DND-41 (cell line): ENCODE measurements at regions not wholly inside any gene's neighbourhood (a gene's known extent, or its start where the extent isn't known, plus 50 kb on each side); places are given as distances from the start of the nearest gene placed in this dataset.

Experiments used
- CTCF ChIP-seq: IDR thresholded peaks from 2 replicates; pipeline ENCODE4 v1.5.1; 2012; ENCODE audit warnings: borderline replicate concordance, low read length, moderate library complexity, mild to moderate bottlenecking; ENCODE audit not compliant: poor library complexity, severe bottlenecking; ENCODE audit errors: extremely low read depth
- EZH2 ChIP-seq: IDR thresholded peaks from 3 replicates; pipeline ENCODE4 v1.6.1; 2012; ENCODE audit warnings: borderline replicate concordance, low read depth, mild to moderate bottlenecking, moderate library complexity, low read length, inconsistent platforms; ENCODE audit not compliant: severe bottlenecking

- TF ChIP-seq CTCF (no peak), EZH2 (no peak)
These were observed 592.0 kb downstream of the ZNF385D start for GRCh38 chr3:21158861-21159542.
